Glutamatergic neuron (in vitro differentiated cells): ENCODE measurements at regions not wholly inside any gene's neighbourhood (a gene's known extent, or its start where the extent isn't known, plus 50 kb on each side); places are given as distances from the start of the nearest gene placed in this dataset.

Source experiments
- DNase-seq: peaks from one replicate; pipeline ENCODE4 v3.0.0; 2022
- H3K27ac Mint-ChIP-seq: one replicate; pipeline ENCODE4 v1.8.0; 2020; ENCODE audit warnings: mild to moderate bottlenecking, mixed read lengths, inconsistent platforms; ENCODE audit not compliant: unreplicated experiment
- H3K27me3 Mint-ChIP-seq: one replicate; pipeline ENCODE4 v1.8.0; 2020; ENCODE audit warnings: mild to moderate bottlenecking, moderate library complexity, mixed read lengths, inconsistent platforms; ENCODE audit not compliant: unreplicated experiment
- H3K36me3 Mint-ChIP-seq: one replicate; pipeline ENCODE4 v1.8.0; 2020; ENCODE audit warnings: mild to moderate bottlenecking, mixed read lengths, inconsistent platforms; ENCODE audit not compliant: unreplicated experiment
- H3K4me1 Mint-ChIP-seq: one replicate; pipeline ENCODE4 v1.8.0; 2020; ENCODE audit warnings: mild to moderate bottlenecking, low read depth, mixed read lengths, inconsistent platforms; ENCODE audit not compliant: unreplicated experiment
- H3K4me3 Mint-ChIP-seq: one replicate; pipeline ENCODE4 v1.8.0; 2020; ENCODE audit warnings: mild to moderate bottlenecking, mixed read lengths, inconsistent platforms; ENCODE audit not compliant: unreplicated experiment
- H3K9me3 Mint-ChIP-seq: one replicate; pipeline ENCODE4 v1.8.0; 2020; ENCODE audit warnings: mild to moderate bottlenecking, moderate library complexity, mixed read lengths, inconsistent platforms; ENCODE audit not compliant: unreplicated experiment
- CTCF ChIP-seq: fragments of 200-600 bp; sonication (generic); IDR thresholded peaks from one replicate; pipeline ENCODE4 v1.5.0; 2021; ENCODE audit not compliant: partially characterized antibody, unreplicated experiment

- Mint-ChIP-seq H3K27me3 (no peaks in the 10 kb centered on the region), H3K4me3 (no peak overlapping the region), H3K27ac (no peak overlapping the region), H3K36me3 (no peaks in the 10 kb centered on the region), H3K4me1 (no peaks in the 10 kb centered on the region), H3K9me3 (no peaks in the 10 kb centered on the region)
- no peak for DNase-seq
- TF ChIP-seq CTCF = no peak
Measured at GRCh38 chr1:188857526-188858087, 1620.1 kb downstream of the BRINP3 start.

- Mint-ChIP-seq H3K9me3 (no peaks in the 10 kb centered on the region), H3K27ac (no peak overlapping the region), H3K27me3 (no peaks in the 10 kb centered on the region), H3K4me3 (no peak overlapping the region), H3K4me1 (no peaks in the 10 kb centered on the region), H3K36me3 (peaks cover 3% of the 10 kb centered on the region)
- DNase-seq = no peak
- no peak for TF ChIP-seq CTCF
Measured at GRCh38 chr1:188867614-188868013, 1610.0 kb downstream of the BRINP3 start.

- Mint-ChIP-seq H3K36me3 (no peaks in the 10 kb centered on the region), H3K4me1 (no peaks in the 10 kb centered on the region), H3K9me3 (no peaks in the 10 kb centered on the region), H3K27me3 (no peaks in the 10 kb centered on the region), H3K27ac (no peak overlapping the region), H3K4me3 (no peak overlapping the region)
- no peak for DNase-seq
- no peak for TF ChIP-seq CTCF
Measured at GRCh38 chr1:188871164-188871563, 1606.5 kb downstream of the BRINP3 start.

- no peaks in the 10 kb centered on the region for H3K9me3 Mint-ChIP-seq
- TF ChIP-seq CTCF = no peak
- no peaks in the 10 kb centered on the region for H3K36me3 Mint-ChIP-seq
- no peak for DNase-seq
- H3K27ac Mint-ChIP-seq = no peak overlapping the region
- no peaks in the 10 kb centered on the region for H3K27me3 Mint-ChIP-seq
- H3K4me1 Mint-ChIP-seq = no peaks in the 10 kb centered on the region
- no peak overlapping the region for H3K4me3 Mint-ChIP-seq
Measured at GRCh38 chr1:188872376-188872775, 1605.3 kb downstream of the BRINP3 start.

GRCh38 chr1:188877668-188878067 lies 1600.0 kb downstream of the BRINP3 start:
- H3K4me1 Mint-ChIP-seq = no peaks in the 10 kb centered on the region
- H3K4me3 Mint-ChIP-seq = no peak overlapping the region
- H3K36me3 Mint-ChIP-seq = no peaks in the 10 kb centered on the region
- no peaks in the 10 kb centered on the region for H3K27me3 Mint-ChIP-seq
- TF ChIP-seq CTCF = no peak
- no peak overlapping the region for H3K27ac Mint-ChIP-seq
- H3K9me3 Mint-ChIP-seq = no peaks in the 10 kb centered on the region
- no peak for DNase-seq
